ENCODE measurements at regions not wholly inside any gene's neighbourhood (a gene's known extent, or its start where the extent isn't known, plus 50 kb on each side); places are given as distances from the start of the nearest gene placed in this dataset.

- TF ChIP-seq CTCF (IDR thresholded peaks at IDR 0.05; ENCODE audit: insufficient read depth, low read length, poor library complexity, severe bottlenecking), result no peak
- DNase-seq (ENCODE audit: low read depth), result no peak
- no peak overlapping the region for H3K4me3 ChIP-seq (ENCODE audit: low read depth, low read length)
- no peaks in the 10 kb centered on the region for H3K27me3 ChIP-seq (ENCODE audit: control insufficient read depth, insufficient read depth, low read length)
- H3K36me3 ChIP-seq (ENCODE audit: control insufficient read depth, insufficient read depth, low read length), result no peaks in the 10 kb centered on the region
These were observed 1559.9 kb upstream of the TENM4 start for GRCh38 chr11:81000735-81001134.

- Histone ChIP-seq H3K36me3 (ENCODE audit: control insufficient read depth, insufficient read depth, low read length) (no peaks in the 10 kb centered on the region), H3K4me3 (ENCODE audit: low read depth, low read length) (no peak overlapping the region), H3K27me3 (ENCODE audit: control insufficient read depth, insufficient read depth, low read length) (no peaks in the 10 kb centered on the region)
- no peak for DNase-seq (ENCODE audit: low read depth)
- no peak for TF ChIP-seq CTCF (IDR thresholded peaks at IDR 0.05; ENCODE audit: insufficient read depth, low read length, poor library complexity, severe bottlenecking)
These were observed 1559.5 kb upstream of the TENM4 start for GRCh38 chr11:81000334-81000733.

- Histone ChIP-seq H3K36me3 (ENCODE audit: control insufficient read depth, insufficient read depth, low read length) (no peaks in the 10 kb centered on the region), H3K4me3 (ENCODE audit: low read depth, low read length) (no peak overlapping the region), H3K27me3 (ENCODE audit: control insufficient read depth, insufficient read depth, low read length) (no peaks in the 10 kb centered on the region)
- no peak for DNase-seq (ENCODE audit: low read depth)
- TF ChIP-seq CTCF (IDR thresholded peaks at IDR 0.05; ENCODE audit: insufficient read depth, low read length, poor library complexity, severe bottlenecking), result no peak
These were observed 1554.7 kb upstream of the TENM4 start for GRCh38 chr11:80995523-80995922.

- TF ChIP-seq CTCF (IDR thresholded peaks at IDR 0.05; ENCODE audit: insufficient read depth, low read length, poor library complexity, severe bottlenecking), result no peak
- no peak for DNase-seq (ENCODE audit: low read depth)
- Histone ChIP-seq H3K4me3 (ENCODE audit: low read depth, low read length) (no peak overlapping the region), H3K36me3 (ENCODE audit: control insufficient read depth, insufficient read depth, low read length) (no peaks in the 10 kb centered on the region), H3K27me3 (ENCODE audit: control insufficient read depth, insufficient read depth, low read length) (no peaks in the 10 kb centered on the region)
These were observed 1552.7 kb upstream of the TENM4 start for GRCh38 chr11:80993536-80993935.

- no peak for TF ChIP-seq CTCF (IDR thresholded peaks at IDR 0.05; ENCODE audit: insufficient read depth, low read length, poor library complexity, severe bottlenecking)
- no peaks in the 10 kb centered on the region for H3K36me3 ChIP-seq (ENCODE audit: control insufficient read depth, insufficient read depth, low read length)
- no peaks in the 10 kb centered on the region for H3K27me3 ChIP-seq (ENCODE audit: control insufficient read depth, insufficient read depth, low read length)
- no peak overlapping the region for H3K4me3 ChIP-seq (ENCODE audit: low read depth, low read length)
- no peak for DNase-seq (ENCODE audit: low read depth)
These were observed 1550.1 kb upstream of the TENM4 start for GRCh38 chr11:80990885-80991284.

GRCh38 chr11:80987171-80987570 is 1546.3 kb upstream of the TENM4 start:
- TF ChIP-seq CTCF (IDR thresholded peaks at IDR 0.05; ENCODE audit: insufficient read depth, low read length, poor library complexity, severe bottlenecking), result no peak
- Histone ChIP-seq H3K36me3 (ENCODE audit: control insufficient read depth, insufficient read depth, low read length) (no peaks in the 10 kb centered on the region), H3K27me3 (ENCODE audit: control insufficient read depth, insufficient read depth, low read length) (no peaks in the 10 kb centered on the region), H3K4me3 (ENCODE audit: low read depth, low read length) (no peak overlapping the region)
- no peak for DNase-seq (ENCODE audit: low read depth)
